ENCODE measurements at regions not wholly inside any gene's neighbourhood (a gene's known extent, or its start where the extent isn't known, plus 50 kb on each side); places are given as distances from the start of the nearest gene placed in this dataset.

DNA sequence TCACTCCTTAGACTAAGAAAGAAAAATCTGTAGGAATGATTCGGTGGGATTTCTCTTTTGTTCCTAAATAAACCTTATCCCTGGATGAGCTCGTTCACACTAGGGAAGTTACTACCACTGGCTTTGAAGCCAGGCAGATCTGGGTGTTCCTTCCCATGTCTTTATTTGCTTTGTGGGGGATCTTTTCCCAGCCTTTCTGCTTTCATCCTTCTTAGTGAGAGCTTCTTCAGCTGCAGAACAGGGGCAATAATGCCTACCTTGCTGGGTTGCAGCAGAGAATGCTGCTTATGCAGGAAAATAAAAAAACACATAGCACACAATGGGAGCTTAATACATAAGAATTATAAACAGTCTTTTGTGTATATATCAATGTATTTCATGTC is 292.1 kb downstream of the SOX11 start:
- TF ChIP-seq CTCF (IDR thresholded peaks at IDR 0.05) = no peak

GRCh38 chr2:5984946-5985345 is 292.8 kb downstream of the SOX11 start:
- no peak for TF ChIP-seq CTCF (IDR thresholded peaks at IDR 0.05)

GRCh38 chr2:5985536-5986385 is 293.6 kb downstream of the SOX11 start:
- TF ChIP-seq CTCF (IDR thresholded peaks at IDR 0.05) = no peak

DNA sequence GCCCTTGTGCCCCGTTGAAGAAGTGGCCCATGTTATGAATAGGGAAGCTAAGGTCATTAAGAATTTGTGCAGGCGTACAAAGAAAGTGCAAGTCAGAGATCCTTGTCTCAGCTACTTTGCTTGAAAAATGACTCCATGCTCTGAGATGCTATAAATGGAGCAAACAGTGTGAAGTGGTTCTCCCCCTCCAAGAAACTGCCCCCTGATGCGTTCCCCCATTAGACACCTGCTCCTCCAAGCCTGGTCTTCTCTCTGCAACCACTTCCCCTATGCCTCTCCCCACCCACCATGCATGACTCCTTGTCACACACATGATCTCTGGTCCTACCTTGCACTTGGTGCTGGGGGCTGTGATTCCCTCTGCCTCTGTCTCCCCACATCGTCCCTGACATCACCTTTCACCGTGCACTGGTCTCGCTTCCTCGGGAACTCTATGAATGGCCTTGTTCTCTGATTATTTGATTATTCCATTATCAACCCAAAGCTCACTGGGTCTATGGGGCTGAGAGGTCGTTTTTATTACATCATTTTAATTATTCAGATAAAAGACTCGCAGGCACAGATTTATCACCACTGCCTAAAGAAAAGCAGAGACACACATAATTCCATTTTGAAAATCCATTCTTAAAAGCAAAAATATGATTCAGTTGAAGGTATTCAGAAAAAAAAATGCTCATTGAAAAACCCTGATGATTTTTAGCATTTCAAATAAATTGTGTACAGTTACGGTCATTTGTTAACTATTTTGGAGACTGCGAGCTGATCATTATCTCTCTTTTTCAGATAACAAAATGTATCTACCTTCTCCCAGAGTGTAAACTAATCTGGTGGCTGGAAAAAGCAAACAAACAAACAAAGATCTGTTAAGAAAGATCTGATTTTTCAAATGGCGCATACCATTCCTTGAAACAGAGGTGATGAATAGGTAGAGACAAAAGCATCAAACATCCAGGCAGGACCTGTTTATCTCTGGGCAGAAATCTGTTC is 294.9 kb downstream of the SOX11 start:
- no peak for TF ChIP-seq CTCF (IDR thresholded peaks at IDR 0.05)

GRCh38 chr2:5988120-5988519 is 295.9 kb downstream of the SOX11 start:
- TF ChIP-seq CTCF (IDR thresholded peaks at IDR 0.05) = no peak

GRCh38 chr2:5990086-5990485 is 297.9 kb downstream of the SOX11 start:
- TF ChIP-seq CTCF (IDR thresholded peaks at IDR 0.05) = no peak

DNA sequence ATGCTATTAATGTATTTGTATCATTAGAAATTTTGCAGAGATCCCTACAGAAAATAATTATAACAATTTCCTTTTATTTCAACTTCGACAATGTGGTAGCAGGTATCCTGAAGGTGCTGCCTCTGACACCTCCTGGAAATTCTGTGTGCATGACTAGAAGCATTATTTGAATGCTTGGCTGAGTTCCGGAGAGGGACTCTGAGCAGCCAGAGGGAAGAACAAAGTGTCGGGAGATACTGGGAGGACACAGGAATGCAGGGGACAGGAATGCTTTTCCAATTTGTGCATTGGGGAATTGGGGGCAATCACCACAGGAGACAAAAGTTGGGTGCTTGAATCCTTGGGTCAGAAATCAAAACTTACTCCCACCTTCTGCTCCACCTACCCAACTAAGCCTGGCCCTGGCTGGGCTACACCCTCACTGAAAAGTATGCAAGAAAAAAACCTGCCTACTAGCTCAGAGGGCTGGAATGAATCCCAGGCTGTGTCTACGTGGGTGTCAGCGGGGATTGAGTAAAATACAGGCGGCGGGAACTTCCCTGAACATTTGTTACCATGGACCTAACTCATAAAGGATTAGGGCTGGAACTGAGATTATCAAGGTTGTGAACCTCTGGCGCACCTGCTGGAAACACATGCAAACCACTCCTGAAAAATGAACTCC is 299.3 kb downstream of the SOX11 start:
- TF ChIP-seq CTCF (IDR thresholded peaks at IDR 0.05) = no peak

Measured in LNCAP (cell line).